Effector CD8-positive, alpha-beta T cell (primary cell): ENCODE measurements at regions not wholly inside any gene's neighbourhood (a gene's known extent, or its start where the extent isn't known, plus 50 kb on each side); places are given as distances from the start of the nearest gene placed in this dataset.

Experiments
- DNase-seq: peaks from one replicate; lab custom pipeline; 2025; lab: John Stamatoyannopoulos, UW

DNA sequence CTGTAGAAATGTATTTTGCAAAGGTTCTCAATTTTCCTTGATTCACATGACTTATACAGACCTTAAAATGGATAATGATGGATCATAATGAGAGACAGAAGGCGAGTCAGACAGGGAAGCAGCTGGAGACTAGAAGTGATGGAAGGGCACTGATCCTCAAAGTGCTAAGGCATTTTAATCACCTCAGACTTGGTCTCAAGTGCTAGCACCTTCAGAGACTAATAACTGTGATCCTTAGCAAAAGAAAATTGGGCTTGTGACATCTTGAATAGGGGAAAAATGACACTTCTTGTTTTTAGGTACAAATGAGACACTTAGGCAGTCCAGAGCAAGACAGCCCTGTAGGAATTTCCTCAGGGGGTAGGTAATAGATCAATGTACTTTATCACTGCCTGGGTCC, 1011.7 kb downstream of the SQOR start:
- no peak for DNase-seq

DNA sequence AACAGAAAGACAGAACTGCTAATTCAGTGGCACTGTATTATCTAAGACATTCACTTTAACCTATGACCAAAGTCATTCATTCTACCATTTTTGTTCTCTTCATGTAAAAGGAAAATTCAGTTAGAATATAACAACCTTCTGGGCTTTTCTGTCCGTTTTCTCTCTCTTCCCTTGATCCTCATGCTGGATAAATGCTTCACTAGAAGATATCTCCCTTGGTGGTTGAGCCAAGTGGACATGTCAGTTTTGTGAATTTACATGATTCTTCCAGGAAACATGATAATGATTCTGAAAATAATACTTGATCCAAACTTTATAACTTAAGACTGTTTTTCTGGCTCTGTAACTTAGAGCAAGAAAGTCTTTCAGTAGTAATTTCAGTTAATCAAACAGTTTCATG, 1012.2 kb downstream of the SQOR start:
- no peak for DNase-seq

DNA sequence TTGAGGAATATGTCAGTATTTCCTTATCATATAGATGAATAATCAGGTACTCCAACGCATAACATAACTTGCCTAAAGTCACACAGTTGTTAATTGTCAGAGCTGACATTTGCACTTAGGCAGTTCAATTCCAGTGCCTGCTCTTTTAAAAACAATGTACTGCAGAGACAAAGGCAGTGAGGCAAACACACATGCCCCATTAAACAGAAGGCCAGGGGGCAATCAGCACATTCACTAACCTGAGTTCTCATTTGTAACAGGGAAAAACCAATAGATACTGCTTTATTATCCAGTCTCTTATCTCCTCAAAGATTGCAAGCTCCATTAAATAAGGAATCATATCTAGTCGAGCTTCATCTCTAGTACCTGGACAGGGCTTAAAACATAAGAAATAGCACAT, 1017.4 kb downstream of the SQOR start:
- DNase-seq: no peak

DNA sequence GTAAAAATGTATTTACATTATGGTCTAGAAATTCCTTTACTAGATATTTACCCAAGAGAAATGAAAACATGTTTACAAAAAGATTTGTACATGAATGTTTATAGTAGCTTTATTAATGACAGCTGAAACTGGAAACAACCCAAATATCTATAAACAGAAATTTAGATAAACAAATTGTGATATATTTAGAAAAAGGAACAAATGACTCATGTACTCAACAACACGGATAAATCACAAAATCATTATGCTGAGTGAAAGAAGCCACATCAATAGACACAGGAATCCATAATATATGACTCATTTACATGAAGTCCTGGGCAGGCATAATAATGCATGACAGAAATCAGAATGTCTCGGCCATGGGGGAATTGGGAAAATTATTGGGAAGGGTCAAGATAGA, 1020.2 kb downstream of the SQOR start:
- no peak for DNase-seq

DNA sequence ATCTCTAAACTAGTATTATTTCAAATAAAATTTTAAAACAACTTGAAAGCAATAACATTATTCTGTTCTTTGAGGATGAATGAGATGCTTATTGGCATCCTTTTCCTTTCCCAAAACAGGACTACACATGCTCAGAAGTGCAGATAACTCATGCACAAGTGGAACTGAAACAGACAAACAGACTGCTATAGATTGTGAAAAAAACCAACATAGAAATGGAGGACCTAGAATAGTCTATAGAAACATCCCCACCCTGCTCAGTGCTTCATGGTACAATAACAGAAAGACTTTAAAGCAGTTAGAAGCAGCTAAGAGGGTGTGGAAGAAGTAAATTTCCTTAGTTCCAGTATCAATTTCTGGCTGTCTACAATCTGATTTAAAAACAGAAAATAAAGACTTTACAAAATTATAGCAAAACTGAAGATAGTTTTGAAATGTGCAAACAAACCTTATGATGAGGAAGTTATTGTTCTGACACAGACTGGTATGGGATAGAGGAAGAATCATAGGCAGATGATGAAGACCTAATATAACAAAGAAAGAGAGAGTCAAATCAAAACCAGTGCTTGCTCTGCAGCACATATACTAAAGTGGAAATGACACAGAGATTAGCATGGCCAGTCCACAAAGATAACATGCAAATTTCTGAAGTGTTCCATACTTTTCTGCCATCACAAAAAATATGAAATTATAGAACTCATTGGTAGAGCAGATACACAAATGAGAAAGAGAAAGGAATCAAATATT, 1025.4 kb downstream of the SQOR start:
- no peak for DNase-seq

DNA sequence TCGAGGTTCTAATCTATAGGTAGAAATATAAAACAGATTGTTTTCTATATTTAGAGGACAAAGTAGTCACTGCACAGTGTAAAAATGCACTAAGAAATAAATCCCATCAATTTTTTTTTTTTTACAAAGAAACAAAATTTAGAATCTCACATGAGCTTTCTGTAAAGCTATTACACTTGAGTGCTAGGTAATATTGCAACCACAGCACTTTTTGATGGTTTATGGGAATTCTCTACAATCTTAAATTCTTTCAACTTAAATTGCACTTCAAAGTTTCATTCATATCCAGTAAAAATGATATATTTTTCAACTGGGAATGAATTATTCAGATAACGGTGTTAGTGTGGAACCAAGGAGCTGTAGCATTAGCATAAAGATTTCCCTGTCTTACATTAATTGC, 1035.4 kb downstream of the SQOR start:
- no peak for DNase-seq

DNA sequence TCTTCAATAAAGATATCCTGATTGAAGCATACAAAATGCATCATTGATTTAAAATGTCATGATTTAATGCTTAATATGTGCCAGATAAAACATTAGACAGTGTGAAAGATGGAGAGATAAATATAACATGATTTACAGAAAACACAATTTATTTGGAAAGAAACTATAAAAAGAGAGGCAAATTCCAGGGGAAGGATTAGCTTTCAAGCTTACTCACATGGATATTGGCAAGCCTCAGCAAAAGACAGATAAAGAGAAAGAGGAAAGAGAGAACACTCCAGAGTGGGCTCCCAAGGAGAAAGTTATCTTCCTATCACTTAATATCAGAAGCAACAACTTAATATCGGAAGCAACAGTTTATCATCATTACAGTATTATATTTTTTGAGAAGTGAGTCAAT, 1036.5 kb downstream of the SQOR start:
- DNase-seq: no peak

DNA sequence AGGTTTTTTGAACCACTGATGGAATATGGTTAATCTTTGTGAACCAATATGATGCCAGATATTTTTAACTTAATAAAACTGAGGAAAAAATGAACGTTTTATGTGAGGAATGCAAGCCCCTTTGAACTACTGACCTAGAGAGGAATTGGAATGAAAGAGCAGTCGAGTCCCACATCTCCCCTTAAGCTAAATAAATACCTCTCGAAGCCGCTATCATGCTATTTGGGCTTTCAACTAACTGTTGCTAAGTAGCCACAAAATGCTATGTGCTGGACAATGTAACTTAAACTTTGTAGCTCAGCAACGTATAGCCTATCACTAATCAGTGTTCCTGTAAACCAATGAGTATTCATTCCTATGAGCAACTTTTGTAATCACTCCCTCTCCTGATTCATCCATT, 1037.2 kb downstream of the SQOR start:
- no peak for DNase-seq

DNA sequence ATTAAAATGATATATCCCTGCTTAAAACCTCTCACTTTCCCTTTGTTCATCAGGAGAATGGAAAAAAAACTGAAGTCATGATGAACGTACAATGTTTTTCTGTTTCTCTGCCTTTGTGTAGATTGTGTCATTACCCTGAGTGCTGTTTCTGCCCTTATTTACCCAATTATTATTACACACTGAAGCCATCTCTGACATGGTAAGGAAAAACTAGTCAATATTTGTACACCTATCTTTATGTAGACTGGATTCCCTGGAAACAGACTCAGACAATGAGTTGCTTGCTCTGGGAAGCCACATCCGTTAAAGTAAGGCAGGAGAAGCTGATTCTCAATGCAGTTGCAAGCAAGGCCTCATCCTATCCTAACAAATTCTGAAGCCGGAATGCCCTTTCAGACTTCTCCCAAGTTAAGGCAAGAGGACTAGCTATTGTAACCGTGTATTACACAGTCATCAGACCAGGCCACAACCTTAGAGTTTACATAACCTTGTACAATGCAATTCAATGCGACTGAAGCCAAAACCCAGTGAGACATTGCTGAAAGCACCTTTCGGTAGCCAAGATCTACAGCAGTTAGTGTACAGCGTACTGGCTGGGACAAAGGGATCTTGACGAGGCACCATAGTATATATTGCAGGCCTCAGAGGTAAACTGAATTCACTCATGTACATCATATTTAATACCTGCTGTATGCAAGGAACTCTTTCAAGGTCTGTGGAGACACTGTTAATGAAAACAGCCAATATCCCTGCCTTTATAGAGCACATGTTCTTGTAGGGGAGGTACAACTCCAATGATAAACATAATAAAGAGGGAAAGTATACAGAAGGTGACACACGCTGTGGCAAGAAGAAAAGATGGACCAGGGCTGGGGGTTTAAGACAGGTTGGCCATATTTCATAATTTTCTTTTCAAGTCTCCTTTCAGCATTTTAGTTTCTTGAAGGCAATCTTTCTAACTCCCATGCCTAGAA, 1040.8 kb upstream of the SEMA6D start:
- DNase-seq: no peak

DNA sequence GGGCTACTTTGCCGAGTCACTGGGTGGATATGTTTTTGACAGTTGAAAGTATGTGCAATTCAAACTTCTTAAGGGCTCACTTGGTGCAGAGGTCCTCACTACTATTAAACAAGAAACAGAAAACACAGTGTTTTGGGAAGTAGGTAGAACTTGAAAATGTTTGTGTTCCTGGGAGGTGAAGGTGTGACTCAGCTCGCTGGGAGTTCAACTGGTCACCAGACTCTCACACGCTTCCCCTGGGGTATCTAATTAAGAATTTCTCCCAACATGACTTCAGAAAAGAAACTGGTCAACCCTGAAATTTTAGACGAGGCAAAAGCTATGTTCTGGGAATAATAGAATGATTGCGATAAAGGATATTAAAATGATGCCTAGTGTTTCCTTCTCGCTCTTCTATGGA, 1039.8 kb upstream of the SEMA6D start:
- DNase-seq: no peak

DNA sequence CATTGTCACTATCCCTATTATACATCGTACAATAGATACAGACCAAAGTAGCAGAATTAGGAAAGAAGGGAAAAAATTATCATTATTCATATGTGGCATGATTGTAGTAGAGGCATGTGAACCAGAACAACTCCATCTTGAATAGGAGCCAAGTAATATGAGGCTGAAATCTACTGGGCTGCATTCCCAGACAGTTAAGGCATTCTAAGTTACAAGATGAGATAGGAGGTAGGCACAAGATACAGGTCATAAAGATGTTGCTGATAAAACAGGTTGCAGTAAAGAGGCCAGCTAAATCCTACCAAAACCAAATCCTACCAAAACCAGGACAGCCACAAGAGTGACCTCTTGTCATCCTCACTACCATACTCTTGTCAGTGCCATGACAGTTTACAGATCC, 1035.4 kb upstream of the SEMA6D start:
- DNase-seq: no peak

DNA sequence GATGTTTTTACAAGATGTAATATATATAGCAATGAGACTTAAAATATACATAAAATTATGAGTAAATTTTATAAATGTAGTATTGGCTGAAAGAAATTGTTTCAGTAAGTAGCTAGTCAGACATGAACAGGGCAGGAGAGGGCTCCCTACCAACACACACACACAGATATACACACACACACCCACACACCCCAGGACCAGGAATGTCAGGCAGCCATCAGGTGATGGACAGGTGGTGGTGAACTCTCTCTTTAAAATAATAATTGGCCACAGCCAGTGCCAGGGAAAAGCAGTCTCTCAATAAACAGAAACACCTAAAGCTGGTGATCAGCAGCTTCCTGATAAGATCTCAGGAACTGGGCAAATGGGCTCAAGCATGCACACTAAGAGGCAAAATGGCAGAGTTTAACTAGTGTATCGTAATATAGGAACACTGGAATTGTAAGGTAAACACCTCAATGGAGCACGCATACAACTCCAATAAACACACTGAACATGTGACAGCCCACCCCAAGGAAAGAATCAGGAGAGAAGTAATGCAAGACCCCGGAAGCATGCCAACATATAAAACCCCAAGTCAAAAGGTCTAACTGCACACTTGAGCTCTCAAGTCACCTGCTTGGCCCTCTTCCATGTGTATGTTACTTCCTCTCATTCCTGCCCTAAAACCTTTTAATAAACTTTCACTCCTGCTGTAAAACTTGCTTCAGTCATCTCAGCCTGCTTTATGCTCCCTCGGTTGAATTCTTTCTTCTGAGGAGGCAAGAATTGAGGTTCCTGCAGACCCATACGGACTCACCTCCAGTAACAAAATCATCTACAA, 1034.1 kb upstream of the SEMA6D start:
- DNase-seq: no peak

DNA sequence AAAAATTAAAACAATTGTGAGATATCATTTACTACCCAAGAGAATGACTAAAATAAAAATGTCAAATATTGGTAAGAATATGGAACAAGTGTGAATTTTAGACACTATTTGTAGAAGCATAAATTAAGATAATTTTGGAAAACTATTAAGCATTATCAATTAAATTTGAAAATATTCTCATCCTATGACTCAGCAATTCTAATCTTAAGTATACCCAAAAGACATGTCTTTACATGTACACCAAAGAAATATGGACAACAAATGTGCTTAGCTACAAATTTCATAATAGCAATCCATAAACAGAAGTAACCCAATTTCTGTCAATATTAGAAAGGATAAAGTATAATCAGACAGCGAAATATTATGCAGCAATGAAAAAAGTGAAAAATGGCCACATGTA, 1032.2 kb upstream of the SEMA6D start:
- no peak for DNase-seq

DNA sequence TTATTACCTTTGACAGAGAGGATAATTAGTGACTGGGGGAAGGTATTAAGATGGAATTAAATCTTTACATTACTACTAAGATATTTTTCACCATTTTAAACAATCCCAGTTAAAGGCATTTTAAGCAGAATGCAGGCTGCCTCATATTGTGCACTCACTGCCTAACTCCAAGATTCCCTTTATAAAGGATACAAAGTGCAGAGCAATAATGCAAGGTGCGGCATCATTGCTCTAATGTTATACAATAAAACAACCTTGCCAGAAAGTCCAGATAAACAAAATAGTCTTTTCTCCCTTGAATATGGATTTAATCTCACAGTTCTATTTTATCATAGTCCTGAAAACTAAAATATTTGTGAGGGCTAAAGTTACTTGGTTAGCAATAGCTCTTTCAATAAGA, 1031.6 kb upstream of the SEMA6D start:
- no peak for DNase-seq

DNA sequence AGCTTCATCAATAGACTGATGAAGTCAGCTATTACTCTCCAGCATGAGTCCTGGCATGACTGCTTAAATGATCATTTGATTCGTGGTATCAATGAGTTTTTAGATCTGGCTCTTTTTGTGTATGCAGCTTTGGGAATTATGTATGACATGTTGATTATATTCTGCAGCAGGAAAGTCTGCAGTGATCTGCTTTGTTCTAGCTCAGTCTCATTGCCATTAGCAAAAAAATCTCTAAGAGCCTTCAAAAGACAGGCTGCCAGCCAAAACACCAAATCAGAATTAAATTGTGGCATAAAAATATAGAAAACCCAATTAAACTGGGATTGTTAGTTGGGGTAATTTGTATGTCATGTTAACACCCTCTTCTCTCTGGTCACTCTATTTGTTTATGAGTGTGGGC, 1021.0 kb upstream of the SEMA6D start:
- no peak for DNase-seq

DNA sequence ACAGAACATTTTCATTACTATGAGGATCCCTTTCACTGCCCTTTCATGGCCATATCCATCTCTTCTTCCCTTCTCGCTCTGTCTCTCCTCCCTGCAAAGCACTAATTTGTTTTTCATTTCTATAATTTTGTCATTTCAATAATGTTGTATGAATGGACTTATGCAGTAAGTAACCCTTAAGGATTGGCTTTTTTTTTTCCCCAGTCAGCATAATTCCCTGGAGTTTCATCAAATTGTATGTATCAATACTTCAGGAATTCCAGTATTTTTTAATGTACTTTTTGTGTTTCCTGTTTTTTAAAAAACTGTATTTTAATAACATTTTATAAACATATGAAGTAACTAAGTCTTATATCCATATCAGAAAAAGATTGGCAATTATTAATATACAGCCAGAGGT, 1016.0 kb upstream of the SEMA6D start:
- DNase-seq: no peak

DNA sequence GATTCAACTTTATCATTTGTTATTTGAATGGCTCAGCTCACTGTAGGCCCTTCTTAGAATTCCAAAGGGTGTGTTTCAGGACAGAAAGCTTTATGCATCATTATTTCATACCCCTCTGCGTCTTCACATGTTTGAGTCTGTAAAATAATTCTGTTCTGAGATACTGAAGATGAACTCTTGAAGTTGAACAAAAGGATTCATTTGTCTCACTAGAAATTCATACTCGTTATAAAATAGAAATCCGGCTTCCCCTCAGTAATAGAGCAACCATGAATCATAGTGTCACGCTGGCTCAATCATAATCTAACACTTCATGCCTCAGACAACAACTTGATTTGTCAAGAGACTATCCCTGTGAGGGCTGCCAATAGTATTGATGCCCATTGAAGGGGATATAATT, 1015.4 kb upstream of the SEMA6D start:
- DNase-seq: no peak

DNA sequence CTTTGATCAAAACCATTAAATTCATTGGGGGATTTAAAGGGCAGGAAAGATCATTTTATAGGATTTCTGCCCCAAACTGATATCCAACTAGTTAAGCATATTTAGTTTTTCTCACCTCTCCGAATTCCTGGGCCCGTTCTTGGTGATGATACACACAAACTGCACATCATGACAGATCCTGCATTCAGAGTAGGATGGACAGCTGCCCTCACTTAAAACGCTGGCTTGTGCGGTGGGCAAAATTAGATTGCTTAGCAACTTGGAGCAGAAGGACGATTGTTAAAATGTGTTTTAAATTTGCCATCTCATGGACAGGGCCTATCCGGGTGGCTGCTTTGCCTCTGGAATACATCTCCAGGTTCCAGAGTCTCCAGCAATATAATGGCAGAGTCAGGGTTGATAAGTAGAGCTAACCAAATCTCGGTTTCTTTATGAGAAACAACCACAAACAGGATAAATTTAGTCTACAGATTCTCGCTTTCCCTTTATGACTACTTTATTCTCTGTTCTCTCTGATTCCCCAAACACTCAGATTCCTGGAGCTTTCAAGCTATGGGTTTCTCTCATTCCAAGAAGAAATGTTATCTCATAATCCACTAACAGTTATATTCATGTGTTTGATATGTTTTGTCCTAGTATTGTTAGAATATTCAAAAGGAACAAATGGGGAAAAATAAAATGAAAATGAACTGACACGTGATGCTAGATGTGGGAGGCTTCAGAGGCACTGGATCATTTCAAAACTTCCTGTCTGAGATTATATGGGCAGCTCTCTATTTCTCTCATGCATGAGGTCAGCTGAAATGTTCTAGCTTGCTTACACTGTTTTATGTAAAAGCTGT, 1014.1 kb upstream of the SEMA6D start:
- no peak for DNase-seq

DNA sequence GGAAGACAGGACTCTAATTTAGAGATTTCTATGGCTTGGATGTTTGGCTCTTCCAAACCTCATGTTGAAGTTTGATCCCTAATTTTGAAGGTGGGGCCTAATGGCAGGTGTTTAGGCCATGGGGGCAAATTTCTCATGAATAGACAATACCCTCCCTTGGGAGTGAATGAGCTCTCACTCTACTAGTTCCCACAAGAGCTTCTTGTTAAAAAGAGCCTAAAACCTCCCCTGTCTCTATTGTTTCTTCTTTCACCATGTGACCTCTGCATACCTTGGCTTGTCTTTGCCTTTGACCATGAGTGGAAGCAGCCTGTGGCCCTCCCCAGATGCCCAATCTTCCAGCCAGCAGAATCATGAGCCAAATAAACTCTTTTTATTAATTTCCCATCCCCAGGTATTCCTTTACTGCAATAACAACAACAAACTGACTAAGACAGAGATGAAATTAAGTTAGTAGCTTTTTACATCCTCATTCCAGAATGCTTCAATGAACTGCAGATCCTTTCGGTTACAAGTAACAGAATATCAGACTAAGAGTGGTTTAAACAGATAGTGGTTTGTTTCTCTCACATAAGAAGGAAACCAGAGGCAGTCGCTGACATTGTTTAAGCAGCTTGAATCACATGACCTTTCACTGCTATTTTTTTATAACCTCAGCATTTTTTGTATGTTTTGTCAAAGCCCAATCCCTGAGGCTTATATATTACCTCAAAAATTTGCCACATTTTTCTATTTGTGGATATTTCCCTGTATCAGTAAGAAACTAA, 1013.3 kb upstream of the SEMA6D start:
- no peak for DNase-seq

DNA sequence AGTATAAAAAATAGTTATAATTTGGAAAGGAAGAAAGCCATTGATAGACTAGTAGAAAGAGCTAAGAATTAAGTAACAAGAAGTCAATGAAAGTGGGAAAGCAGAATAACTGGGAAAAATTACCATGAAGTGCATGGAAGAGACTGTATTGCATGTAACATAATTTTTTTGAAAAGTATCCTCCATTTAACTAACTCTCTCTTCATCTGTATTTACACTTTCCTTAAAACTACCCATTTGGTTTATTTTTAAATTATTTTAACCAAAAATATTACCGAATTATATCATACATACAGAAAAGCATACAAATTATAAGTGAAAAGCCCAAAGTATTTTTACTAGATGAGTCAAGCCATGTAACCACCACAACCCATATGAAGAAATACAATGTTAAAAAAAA, 1009.9 kb upstream of the SEMA6D start:
- no peak for DNase-seq

DNA sequence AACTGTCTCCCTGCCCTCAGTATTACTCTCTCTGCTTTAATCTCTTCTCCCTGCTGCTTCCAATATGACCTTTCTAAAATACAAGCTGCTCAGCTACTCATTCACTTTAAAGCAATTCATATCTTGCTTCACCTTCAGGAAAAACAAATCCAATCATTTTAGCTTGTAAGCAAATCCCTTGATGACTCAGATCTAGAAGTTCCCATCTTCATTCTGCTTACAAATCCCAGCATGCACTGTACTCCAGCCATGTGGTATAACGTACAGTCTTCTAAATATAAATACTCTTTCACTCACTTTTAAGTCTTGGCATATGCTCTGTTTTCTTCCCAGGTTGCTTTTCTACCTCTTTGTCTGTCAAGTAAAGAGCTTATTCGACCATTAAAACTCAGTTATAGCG, 1009.1 kb upstream of the SEMA6D start:
- no peak for DNase-seq
